ENCODE measurements at regions not wholly inside any gene's neighbourhood (a gene's known extent, or its start where the extent isn't known, plus 50 kb on each side); places are given as distances from the start of the nearest gene placed in this dataset.

GRCh38 chr12:17759982-17760381 lies 330.0 kb downstream of the RERGL start:
- no peak for DNase-seq
- no peak for TF ChIP-seq CTCF (IDR thresholded peaks at IDR 0.05; ENCODE audit: low read depth, low read length, missing control alignments)
- Histone ChIP-seq H3K27ac (no peak overlapping the region), H3K36me3 (replicated peaks) (no peaks in the 10 kb centered on the region), H3K27me3 (replicated peaks) (no peaks in the 10 kb centered on the region), H3K4me3 (ENCODE audit: low read depth, low read length) (no peak overlapping the region)
- in situ Hi-C loops (cut with HindIII; ENCODE audit: low pct_ligation_motif_present, low sequenced_read_pairs) = no loop called here

Measured in brain microvascular endothelial cell (primary cell).